ENCODE measurements at regions not wholly inside any gene's neighbourhood (a gene's known extent, or its start where the extent isn't known, plus 50 kb on each side); places are given as distances from the start of the nearest gene placed in this dataset.
"Not testable (repeated sequence)": the region's sequence is repeated elsewhere in the genome, so short reads cannot be mapped to it uniquely, and the experiment has no call there.

DNA sequence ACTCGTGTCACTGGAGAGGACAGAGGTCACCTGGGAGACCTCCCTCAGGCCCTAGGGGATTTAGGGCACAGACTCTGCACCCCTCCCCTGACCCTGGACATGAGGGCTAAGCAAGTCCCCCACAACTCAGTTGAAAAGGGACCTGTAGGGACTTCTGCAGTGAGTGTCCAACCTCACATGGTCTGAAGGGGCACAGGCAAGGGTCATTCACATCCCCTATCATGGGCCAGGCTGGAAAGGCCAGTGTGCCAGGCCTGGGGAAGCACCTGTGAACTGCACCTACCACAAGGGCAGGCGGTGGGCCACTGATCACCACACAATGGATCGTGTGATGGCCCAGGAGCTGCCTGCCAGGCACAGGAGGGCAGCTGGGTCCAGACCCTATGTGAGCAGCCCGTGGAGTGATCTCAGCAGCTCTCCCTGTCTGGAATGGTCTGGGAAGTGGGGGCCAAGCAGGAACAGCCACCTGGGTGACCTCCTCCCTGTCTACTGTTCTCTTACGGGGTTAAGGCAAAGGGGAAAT, 1502.6 kb upstream of the TPTE start:
- peak in 1 of 10 donors; percentile 83 for DNase-seq
- intact Hi-C loops (cut with DNase I), result not testable (repeated sequence)

DNA sequence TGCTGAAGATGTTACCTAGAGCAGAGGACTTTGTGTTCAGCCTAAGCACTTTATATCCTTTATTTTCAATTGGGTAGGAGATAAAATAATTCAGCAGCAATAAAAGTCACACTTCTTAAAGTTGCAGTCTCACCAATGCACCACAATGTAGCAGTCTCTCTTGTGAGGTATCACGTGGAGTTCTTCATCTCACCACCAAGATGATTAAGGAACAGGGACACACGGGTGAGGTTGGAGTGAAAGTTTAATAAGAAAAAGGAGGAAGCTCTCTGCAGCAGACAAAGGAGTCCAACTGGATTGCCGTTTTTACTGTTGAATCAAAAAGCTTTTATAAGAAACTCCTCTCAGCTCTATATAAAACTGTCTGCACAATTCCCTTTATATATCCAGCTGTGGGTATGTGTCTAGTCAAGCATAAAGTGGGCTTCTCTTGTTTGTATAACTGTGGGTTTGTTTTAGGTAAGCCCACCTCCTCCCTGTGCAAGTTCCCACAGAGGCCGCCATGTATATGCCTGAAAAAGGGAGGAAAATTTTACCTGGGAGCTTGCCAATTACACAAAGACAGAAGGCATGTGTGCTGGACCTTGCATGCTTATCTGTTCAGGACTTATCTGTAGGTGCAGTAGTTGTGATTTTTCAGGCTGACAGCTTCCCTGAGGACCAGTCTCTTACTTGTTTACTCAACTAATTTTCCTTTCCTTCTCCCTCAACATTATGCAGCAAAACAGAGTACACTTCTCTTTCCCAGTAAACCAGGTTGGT, 1497.2 kb upstream of the TPTE start:
- DNase-seq; intact Hi-C loops (cut with DNase I): not testable (repeated sequence)

GRCh38 chr21:9026729-9027416, 1494.5 kb upstream of the TPTE start:
- DNase-seq; intact Hi-C loops (cut with DNase I): not testable (repeated sequence)

GRCh38 chr21:9027417-9027800, 1494.0 kb upstream of the TPTE start:
- intact Hi-C loops (cut with DNase I), result not testable (repeated sequence)

DNA sequence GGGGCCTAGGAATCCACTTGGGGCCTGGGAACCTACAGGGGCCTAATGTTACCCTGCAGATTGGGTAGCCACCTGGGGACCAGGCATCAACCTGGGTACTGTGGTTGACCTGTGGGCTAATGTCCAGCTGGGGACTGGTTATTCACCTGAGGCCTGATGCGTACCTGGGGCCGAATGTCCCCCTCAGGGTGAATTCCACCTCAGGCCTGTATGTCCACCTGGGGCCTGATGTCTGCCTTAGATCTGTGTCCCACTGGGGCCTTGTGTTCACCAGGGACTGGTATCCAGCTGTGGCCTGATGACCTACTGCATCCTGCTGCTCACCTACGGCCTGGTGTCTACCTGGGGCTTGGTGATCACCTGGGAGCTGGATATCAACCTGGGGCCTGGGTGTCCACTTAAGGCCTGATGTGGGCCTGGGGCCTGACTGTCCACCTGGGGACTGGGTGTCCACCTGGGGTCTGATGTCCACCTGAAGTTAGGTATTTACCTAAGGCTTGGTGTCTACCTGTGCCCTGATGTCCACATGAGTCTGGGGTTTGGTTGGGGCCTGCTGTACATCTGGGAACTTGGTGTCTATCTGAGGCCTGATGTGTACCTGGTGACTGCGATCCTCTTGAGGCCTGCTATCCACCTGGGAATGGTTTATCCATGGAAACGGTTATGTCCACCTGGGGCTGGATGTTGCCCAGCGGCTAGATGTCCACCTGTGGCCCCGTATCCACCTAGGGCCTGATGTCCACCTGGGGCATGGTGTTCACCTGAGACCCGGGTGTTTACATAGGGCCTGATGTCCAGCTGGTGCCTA, 1492.6 kb upstream of the TPTE start:
- peak in 2 of 10 donors; percentile 84 to 86 for DNase-seq

More at GRCh38 chr21:9027417-9027800, 1494.0 kb upstream of the TPTE start:
- DNase-seq, result not testable (repeated sequence)

GRCh38 chr21:9030141-9030665, 1491.2 kb upstream of the TPTE start:
- intact Hi-C loops (cut with DNase I); DNase-seq: not testable (repeated sequence)

More for the DNA sequence above, 1492.6 kb upstream of the TPTE start:
- intact Hi-C loops (cut with DNase I), result not testable (repeated sequence)

GRCh38 chr21:9031482-9032374, 1489.7 kb upstream of the TPTE start:
- DNase-seq, result peak in 1 of 10 donors; percentile 48
- intact Hi-C loops (cut with DNase I), result not testable (repeated sequence)

DNA sequence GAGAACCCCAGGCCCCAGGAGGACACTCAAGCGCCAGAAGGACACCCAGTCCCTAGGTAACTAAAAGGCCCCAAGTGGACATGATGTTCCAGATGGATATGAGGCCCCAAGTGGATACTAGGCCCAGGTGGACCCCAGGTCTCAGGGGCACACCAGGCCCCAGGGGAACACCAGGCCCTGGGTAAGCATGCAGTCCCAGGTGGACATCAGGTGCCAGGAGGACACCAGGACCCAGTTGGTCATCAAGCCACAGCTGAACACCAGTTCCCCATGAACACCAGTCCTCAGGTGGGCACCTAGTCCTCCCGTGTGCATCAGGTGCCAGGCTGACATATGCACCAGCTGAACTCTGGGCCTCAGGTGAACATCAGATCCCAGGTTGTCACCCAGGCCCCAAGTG, 1488.8 kb upstream of the TPTE start:
- DNase-seq; intact Hi-C loops (cut with DNase I): not testable (repeated sequence)

DNA sequence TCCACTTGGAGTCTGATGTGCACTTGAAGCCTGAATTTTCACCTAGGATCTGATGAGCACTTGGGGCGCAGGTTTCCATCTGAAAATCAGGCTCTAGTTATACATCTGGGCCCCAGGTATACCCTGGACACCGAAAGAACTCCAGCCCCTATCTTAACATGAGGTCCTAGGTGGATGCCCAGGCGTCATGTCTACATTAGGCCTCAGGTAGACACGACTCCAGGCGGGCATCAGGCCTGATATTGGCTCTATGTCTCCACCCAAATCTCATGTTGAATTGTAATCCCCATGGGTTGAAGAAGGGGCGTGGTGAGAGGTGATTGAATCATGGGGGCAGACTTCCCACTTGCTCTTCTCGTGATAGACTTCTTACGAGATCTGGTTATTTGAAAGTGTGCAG, 1488.1 kb upstream of the TPTE start:
- intact Hi-C loops (cut with DNase I), result not testable (repeated sequence)
- peak in 4 of 10 donors; percentile 23 to 66 (median 61) for DNase-seq

- DNase-seq, result peak in 4 of 10 donors; percentile 12 to 69 (median 53)
- intact Hi-C loops (cut with DNase I), result not testable (repeated sequence)
These were observed 1486.7 kb upstream of the TPTE start for GRCh38 chr21:9034491-9035200.

- peak in 2 of 10 donors; percentile 58 to 74 for DNase-seq
- intact Hi-C loops (cut with DNase I), result not testable (repeated sequence)
These were observed 1486.2 kb upstream of the TPTE start for GRCh38 chr21:9035225-9035624.

- peak in 3 of 10 donors; percentile 16 to 85 (median 57) for DNase-seq
- intact Hi-C loops (cut with DNase I), result not testable (repeated sequence)
These were observed 1485.4 kb upstream of the TPTE start for GRCh38 chr21:9035970-9036369.

DNA sequence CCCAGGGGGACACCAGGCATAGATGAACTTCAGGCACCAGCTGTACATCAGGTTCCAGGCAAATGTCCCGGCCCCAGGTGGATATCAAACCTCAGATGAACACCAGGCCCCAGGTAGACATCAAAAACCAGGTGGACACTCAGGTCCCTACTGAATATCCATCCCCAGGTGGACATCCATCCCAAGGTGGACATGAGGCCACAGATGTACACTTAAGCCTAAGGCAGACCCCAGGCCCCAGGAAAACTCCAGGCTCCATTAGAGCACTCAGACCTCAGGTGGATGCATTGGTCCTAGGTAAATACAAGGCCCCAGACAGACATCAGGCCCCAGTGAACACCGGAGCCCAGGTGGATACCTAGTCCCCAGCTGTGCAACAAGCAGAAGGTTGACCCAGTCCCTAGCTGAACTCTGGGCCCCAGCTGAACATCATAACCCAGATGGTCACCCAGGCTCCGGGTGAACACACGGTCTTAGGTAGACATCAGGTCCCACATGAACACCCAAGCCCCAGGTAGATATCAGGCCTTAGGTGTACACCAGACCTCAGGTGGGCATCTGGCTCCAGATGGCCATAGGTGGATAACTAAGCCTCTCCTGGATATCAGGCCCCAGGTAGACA, 1484.3 kb upstream of the TPTE start:
- intact Hi-C loops (cut with DNase I), result not testable (repeated sequence)
- peak in 1 of 10 donors; percentile 37 for DNase-seq

DNA sequence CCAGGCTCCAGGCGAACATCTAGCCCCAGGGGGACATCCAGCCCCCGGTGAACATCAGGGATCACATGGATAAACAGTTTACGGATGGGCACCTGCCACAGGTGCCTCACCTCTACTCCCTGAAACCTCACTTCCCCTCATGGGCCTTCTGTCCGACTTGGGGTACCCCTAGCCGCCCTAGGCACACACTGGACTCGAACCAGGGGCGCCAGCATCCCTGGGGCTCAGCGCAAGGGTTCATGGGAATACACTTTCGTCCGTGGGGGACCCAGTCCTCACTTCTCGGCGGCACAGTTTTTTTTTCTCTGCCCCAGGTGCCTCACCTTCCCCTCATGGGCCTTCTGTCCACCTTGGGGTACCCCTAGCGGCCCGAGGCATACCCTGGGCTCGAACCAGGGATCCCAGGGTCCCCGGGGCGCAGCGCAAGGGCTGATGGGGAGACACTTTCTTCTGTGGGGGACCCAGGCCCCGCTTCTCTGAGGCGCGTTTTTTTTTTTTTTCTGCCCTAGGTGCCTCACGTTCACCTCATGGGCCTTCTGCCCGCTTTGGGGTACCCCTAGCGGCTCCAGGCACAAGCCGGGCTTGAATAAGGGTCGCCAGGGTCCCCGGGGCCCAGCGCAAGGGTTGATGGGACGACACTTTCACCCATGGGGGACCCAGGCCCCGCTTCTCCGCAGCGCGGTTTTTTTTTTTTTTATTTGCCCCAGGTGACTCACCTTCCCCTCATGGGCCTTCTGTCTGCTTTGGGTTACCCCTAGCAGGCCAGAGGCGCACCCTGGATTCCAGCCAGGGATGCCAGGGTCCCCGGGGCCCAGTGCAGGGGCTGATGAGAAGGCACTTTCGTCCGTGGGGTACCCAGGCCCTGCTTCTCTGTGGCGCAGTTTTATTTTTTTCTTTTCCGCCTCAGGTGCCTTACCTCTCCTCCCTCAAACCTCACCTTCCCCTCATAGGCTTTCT, 1483.5 kb upstream of the TPTE start:
- intact Hi-C loops (cut with DNase I), result not testable (repeated sequence)
- peak in 4 of 10 donors; percentile 24 to 68 (median 61) for DNase-seq

DNA sequence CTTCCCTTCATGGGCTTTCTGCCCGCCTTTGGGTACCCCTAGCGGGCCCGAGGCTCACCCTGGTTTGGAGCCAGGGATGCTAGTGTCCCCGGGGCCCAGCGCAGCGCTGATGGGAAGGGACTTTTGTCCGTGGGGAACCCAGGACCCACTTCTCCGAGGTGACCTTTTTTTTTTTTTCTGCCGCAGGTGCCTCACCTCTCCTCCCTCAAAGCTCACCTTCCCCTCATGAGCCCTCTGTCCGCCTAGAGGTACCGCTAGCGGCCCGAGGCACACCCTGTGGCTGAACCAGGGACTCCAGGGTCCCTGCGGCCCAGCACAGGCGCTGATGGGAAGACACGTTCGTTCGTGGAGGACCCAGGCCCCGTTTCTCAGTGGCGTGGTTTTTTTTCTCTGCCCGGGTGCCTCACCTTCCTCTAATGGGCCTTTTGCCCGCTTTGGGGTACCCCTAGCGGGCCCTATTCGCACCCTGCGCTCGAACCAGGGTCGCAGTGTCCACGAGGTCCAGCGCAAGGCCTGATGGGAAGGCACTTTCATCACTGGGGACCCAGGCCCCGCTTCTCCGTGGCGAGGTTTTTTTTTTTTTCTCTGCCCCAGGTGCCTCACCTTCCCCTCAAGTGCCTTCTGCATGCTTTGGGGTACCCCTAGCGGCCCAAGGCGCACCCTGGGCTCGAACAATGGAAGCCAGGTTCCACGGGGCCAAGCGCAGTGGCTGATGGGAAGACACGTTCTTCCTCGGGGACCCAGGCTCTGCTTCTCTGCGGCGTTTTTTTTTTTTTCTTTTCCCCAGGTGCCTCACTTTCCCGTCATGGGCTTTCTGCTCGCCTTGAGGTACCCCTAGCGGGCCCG, 1481.6 kb upstream of the TPTE start:
- intact Hi-C loops (cut with DNase I), result not testable (repeated sequence)
- DNase-seq, result peak in 4 of 10 donors; percentile 31 to 87 (median 76)

DNA sequence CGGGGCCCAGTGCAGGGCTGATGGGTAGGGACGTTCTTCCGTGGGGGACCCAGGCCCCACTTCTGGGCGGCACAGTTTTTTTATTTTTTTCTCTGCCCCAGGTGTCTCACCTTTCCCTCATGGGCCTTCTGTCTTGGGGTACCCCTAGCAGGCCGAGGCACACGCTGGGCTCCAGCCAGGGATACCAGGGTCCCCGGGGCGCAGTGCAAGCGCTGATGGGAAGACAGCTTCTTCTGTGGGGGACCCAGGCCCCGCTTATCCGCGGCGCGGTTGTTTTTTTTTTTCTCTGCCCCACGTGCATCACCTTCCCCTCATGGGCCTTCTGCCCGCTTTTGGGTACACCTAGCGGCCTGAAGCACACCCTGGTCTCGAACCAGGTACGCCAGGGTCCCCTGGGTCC, 1481.0 kb upstream of the TPTE start:
- intact Hi-C loops (cut with DNase I), result not testable (repeated sequence)
- DNase-seq, result peak in 3 of 10 donors; percentile 12 to 81 (median 69)

Measured in posterior cingulate gyrus (tissue), 11 donors.